HCT116 (cell line): ENCODE measurements at regions not wholly inside any gene's neighbourhood (a gene's known extent, or its start where the extent isn't known, plus 50 kb on each side); places are given as distances from the start of the nearest gene placed in this dataset.

Source experiments
- CTCF ChIP-seq, 3 experiments: fragments of 200-600 bp in 1 of 3; sonication (generic) in 1 of 3; IDR thresholded peaks in 2 of 3; conservative IDR thresholded peaks in 1 of 3; 2 replicates each; pipeline ENCODE4 v1.5.1; 2012 to 2017; ENCODE audit warnings: low read depth in 2 of 3, low read length in 2 of 3, antibody characterized with exemption in 1 of 3, borderline replicate concordance in 1 of 3, control low read depth in 1 of 3, mild to moderate bottlenecking in 1 of 3, mixed read lengths in 1 of 3, mixed run types in 1 of 3, moderate library complexity in 1 of 3; ENCODE audit not compliant: insufficient read depth in 1 of 3
- ELF1 ChIP-seq: IDR thresholded peaks from 2 replicates; pipeline ENCODE4 v1.6.1; 2012; ENCODE audit warnings: low read depth, borderline replicate concordance
- EZH2 ChIP-seq: fragments of 200-600 bp; sonication (generic); IDR thresholded peaks from 2 replicates; pipeline ENCODE4 v1.6.1; 2017; ENCODE audit warnings: antibody characterized with exemption, mixed run types
- JUND ChIP-seq: IDR thresholded peaks from 2 replicates; pipeline ENCODE4 v1.6.1; 2012

GRCh38 chr5:145465474-145466263, 369.5 kb downstream of the PRELID2 start:
- TF ChIP-seq CTCF (IDR thresholded peaks at IDR 0.05 in 2 of 3, conservative IDR thresholded peaks at IDR 0.05 in 1 of 3; ENCODE audit: borderline replicate concordance in 1 of 3, insufficient read depth in 1 of 3, low read depth in 2 of 3, low read length in 2 of 3) (no peak), ELF1 (no peak), JUND (no peak), EZH2 (no peak)
